ENCODE measurements at regions not wholly inside any gene's neighbourhood (a gene's known extent, or its start where the extent isn't known, plus 50 kb on each side); places are given as distances from the start of the nearest gene placed in this dataset.

DNA sequence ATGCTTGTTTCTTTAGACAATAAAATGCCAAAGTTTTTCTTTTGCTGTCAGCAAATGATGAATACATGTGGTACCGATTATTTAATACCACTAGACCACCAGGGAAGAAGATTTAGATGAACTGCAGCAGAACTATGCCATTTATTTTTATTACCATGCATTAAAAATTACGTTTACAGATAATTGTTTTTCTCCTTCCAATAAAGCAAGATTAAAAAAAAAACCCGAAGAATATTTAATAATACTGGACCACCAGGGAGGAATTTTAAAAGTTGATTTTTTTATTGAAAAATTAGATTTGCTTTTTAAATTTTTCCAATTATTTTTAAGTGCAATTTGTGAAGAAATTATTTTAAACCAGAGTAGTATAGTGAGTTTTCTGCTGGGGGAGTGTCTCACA is 170.3 kb upstream of the HNRNPA3 start:
- Histone ChIP-seq H3K36me3 (replicated peaks in 1 of 2; ENCODE audit: control insufficient read depth in 1 of 2, insufficient read depth in 2 of 2, low read length in 2 of 2) (no peaks in the 10 kb centered on the region), H3K27ac (ENCODE audit: extremely low read length, insufficient read depth, low read length) (no peak overlapping the region), H3K4me1 (ENCODE audit: insufficient read depth, low read length) (no peaks in the 10 kb centered on the region), H3K9ac (ENCODE audit: insufficient read depth, low read depth, low read length) (no peak overlapping the region), H3K27me3 (ENCODE audit: control insufficient read depth in 1 of 2, insufficient read depth in 2 of 2, low read length in 2 of 2) (peaks cover 3 to 45% of the 10 kb centered on the region in 2 experiments; a peak in 4 of 5 replicates), H3K4me3 (replicated peaks in 1 of 3; ENCODE audit: insufficient read depth in 1 of 3, low read depth in 2 of 3, low read length in 3 of 3) (no peak overlapping the region), H4K20me1 (ENCODE audit: insufficient read depth, low read length) (no peaks in the 10 kb centered on the region), H2AFZ (ENCODE audit: low read length) (no peak overlapping the region), H3K9me3 (ENCODE audit: low read length) (no peaks in the 10 kb centered on the region), H3K4me2 (ENCODE audit: low read depth, low read length) (no peak overlapping the region), H3K79me2 (ENCODE audit: insufficient read depth, low read length) (no peaks in the 10 kb centered on the region)
- DNase-seq (ENCODE audit: low spot score) (no peak), ATAC-seq (no peak), FAIRE-seq (no peak)
- 1% methylated on average over 3 of the region's 3 CpGs for WGBS (ENCODE audit: low lambda C conversion rate)
- in situ Hi-C loops (cut with HindIII; ENCODE audit: extremely low pct_ligation_motif_present, low pct_unique_long_range_greater_than_20kb): no loop called here
- CTCF ChIA-PET (ENCODE audit: low intra/inter-chr PET ratio, low total read pairs): no interaction called here
- no peak for TF ChIP-seq ARHGAP35 (CRISPR knock-in tag; IDR thresholded peaks at IDR 0.05; ENCODE audit: borderline replicate concordance)
- TF ChIP-seq, protein P1, sequence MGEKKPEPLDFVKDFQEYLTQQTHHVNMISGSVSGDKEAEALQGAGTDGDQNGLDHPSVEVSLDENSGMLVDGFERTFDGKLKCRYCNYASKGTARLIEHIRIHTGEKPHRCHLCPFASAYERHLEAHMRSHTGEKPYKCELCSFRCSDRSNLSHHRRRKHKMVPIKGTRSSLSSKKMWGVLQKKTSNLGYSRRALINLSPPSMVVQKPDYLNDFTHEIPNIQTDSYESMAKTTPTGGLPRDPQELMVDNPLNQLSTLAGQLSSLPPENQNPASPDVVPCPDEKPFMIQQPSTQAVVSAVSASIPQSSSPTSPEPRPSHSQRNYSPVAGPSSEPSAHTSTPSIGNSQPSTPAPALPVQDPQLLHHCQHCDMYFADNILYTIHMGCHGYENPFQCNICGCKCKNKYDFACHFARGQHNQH (CRISPR knock-in tag; IDR thresholded peaks at IDR 0.05): no peak
- no peak for TF ChIP-seq ATF7-NPFF (CRISPR knock-in tag; IDR thresholded peaks at IDR 0.05; ENCODE audit: low read depth)
- TF ChIP-seq ZFP62 (CRISPR knock-in tag; IDR thresholded peaks at IDR 0.05): no peak
- TF ChIP-seq ZNF567 (CRISPR knock-in tag; IDR thresholded peaks at IDR 0.05; ENCODE audit: borderline replicate concordance): no peak
- no peak for TF ChIP-seq MATR3 (CRISPR knock-in tag; IDR thresholded peaks at IDR 0.05)
- no peak for TF ChIP-seq ZNF572 (CRISPR knock-in tag; IDR thresholded peaks at IDR 0.05)
- TF ChIP-seq TBL1XR1 (IDR thresholded peaks at IDR 0.05; ENCODE audit: borderline replicate concordance, low read length, partially characterized antibody): no peak
- TF ChIP-seq NR2F2 (IDR thresholded peaks at IDR 0.05; ENCODE audit: borderline replicate concordance, low read depth): no peak
- TF ChIP-seq, protein P2, sequence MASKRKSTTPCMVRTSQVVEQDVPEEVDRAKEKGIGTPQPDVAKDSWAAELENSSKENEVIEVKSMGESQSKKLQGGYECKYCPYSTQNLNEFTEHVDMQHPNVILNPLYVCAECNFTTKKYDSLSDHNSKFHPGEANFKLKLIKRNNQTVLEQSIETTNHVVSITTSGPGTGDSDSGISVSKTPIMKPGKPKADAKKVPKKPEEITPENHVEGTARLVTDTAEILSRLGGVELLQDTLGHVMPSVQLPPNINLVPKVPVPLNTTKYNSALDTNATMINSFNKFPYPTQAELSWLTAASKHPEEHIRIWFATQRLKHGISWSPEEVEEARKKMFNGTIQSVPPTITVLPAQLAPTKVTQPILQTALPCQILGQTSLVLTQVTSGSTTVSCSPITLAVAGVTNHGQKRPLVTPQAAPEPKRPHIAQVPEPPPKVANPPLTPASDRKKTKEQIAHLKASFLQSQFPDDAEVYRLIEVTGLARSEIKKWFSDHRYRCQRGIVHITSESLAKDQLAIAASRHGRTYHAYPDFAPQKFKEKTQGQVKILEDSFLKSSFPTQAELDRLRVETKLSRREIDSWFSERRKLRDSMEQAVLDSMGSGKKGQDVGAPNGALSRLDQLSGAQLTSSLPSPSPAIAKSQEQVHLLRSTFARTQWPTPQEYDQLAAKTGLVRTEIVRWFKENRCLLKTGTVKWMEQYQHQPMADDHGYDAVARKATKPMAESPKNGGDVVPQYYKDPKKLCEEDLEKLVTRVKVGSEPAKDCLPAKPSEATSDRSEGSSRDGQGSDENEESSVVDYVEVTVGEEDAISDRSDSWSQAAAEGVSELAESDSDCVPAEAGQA (IDR thresholded peaks at IDR 0.05; ENCODE audit: low read depth): no peak
- TF ChIP-seq, protein P2 (CRISPR knock-in tag; IDR thresholded peaks at IDR 0.05; ENCODE audit: borderline replicate concordance): no peak
- TF ChIP-seq PAF1 (CRISPR knock-in tag; IDR thresholded peaks at IDR 0.05): no peak
- TF ChIP-seq ZSCAN31 (CRISPR knock-in tag; IDR thresholded peaks at IDR 0.05; ENCODE audit: low read depth): no peak
- TF ChIP-seq HES4 (CRISPR knock-in tag; IDR thresholded peaks at IDR 0.05; ENCODE audit: borderline replicate concordance): no peak
- no peak for TF ChIP-seq ZNF839 (CRISPR knock-in tag; IDR thresholded peaks at IDR 0.05; ENCODE audit: borderline replicate concordance)
- POLR2A ChIA-PET: no interaction called here
- intact Hi-C loops (cut with micrococcal nuclease; ENCODE audit: unreplicated experiment): no loop called here
- BruUV-seq (replicated peaks): no TSS peak

Measured in HepG2 (cell line).